ENCODE measurements at regions not wholly inside any gene's neighbourhood (a gene's known extent, or its start where the extent isn't known, plus 50 kb on each side); places are given as distances from the start of the nearest gene placed in this dataset.

GRCh38 chr10:64215088-64215487, 693.9 kb downstream of the REEP3 start:
- no peak overlapping the region for H3K4me3 ChIP-seq (ENCODE audit: control insufficient read depth, low read depth, low read length)
- no peak for TF ChIP-seq CTCF (IDR thresholded peaks at IDR 0.05; ENCODE audit: control insufficient read depth, insufficient read depth, low read depth, low read length, missing control alignments)
- no peak for DNase-seq (ENCODE audit: low read depth)

GRCh38 chr10:64219271-64220025, 698.2 kb downstream of the REEP3 start:
- DNase-seq (ENCODE audit: low read depth) = no peak
- TF ChIP-seq CTCF (IDR thresholded peaks at IDR 0.05; ENCODE audit: control insufficient read depth, insufficient read depth, low read depth, low read length, missing control alignments) = no peak
- no peak overlapping the region for H3K4me3 ChIP-seq (ENCODE audit: control insufficient read depth, low read depth, low read length)

- DNase-seq (ENCODE audit: low read depth) = no peak
- no peak overlapping the region for H3K4me3 ChIP-seq (ENCODE audit: control insufficient read depth, low read depth, low read length)
- no peak for TF ChIP-seq CTCF (IDR thresholded peaks at IDR 0.05; ENCODE audit: control insufficient read depth, insufficient read depth, low read depth, low read length, missing control alignments)
Measured at GRCh38 chr10:64234489-64234888, 713.3 kb downstream of the REEP3 start.

- no peak overlapping the region for H3K4me3 ChIP-seq (ENCODE audit: control insufficient read depth, low read depth, low read length)
- no peak for DNase-seq (ENCODE audit: low read depth)
- TF ChIP-seq CTCF (IDR thresholded peaks at IDR 0.05; ENCODE audit: control insufficient read depth, insufficient read depth, low read depth, low read length, missing control alignments) = no peak
Measured at GRCh38 chr10:64257704-64258103, 736.5 kb downstream of the REEP3 start.

GRCh38 chr10:64261092-64261491, 739.9 kb downstream of the REEP3 start:
- no peak for DNase-seq (ENCODE audit: low read depth)
- no peak for TF ChIP-seq CTCF (IDR thresholded peaks at IDR 0.05; ENCODE audit: control insufficient read depth, insufficient read depth, low read depth, low read length, missing control alignments)
- no peak overlapping the region for H3K4me3 ChIP-seq (ENCODE audit: control insufficient read depth, low read depth, low read length)

GRCh38 chr10:64261676-64262075, 740.5 kb downstream of the REEP3 start:
- H3K4me3 ChIP-seq (ENCODE audit: control insufficient read depth, low read depth, low read length) = no peak overlapping the region
- no peak for TF ChIP-seq CTCF (IDR thresholded peaks at IDR 0.05; ENCODE audit: control insufficient read depth, insufficient read depth, low read depth, low read length, missing control alignments)
- no peak for DNase-seq (ENCODE audit: low read depth)

Measured in AG09309 (cell line).